Mucosa of rectum (tissue), 2 donors: ENCODE measurements at regions not wholly inside any gene's neighbourhood (a gene's known extent, or its start where the extent isn't known, plus 50 kb on each side); places are given as distances from the start of the nearest gene placed in this dataset.

Source experiments
- H3K27ac ChIP-seq, 2 donors: one replicate each; pipeline ENCODE4 v1.7.0; 2013; ENCODE audit warnings: inconsistent platforms in 2 of 2, low read depth in 2 of 2, low read length in 2 of 2
- H3K27me3 ChIP-seq, 2 donors: one replicate each; pipeline ENCODE4 v1.7.0; 2013; ENCODE audit warnings: low read length in 2 of 2; ENCODE audit not compliant: control insufficient read depth in 2 of 2, insufficient read depth in 2 of 2
- H3K36me3 ChIP-seq, 2 donors: one replicate each; pipeline ENCODE4 v1.7.0; 2013; ENCODE audit warnings: low read length in 2 of 2; ENCODE audit not compliant: control insufficient read depth in 2 of 2, insufficient read depth in 2 of 2
- H3K4me1 ChIP-seq, 2 donors: one replicate each; pipeline ENCODE4 v1.7.0; 2013; ENCODE audit warnings: low read length in 2 of 2, mild to moderate bottlenecking in 1 of 2; ENCODE audit not compliant: control insufficient read depth in 2 of 2, insufficient read depth in 2 of 2
- H3K4me3 ChIP-seq, 2 donors: one replicate each; pipeline ENCODE4 v1.7.0; 2013; ENCODE audit warnings: low read length in 2 of 2
- H3K9ac ChIP-seq, 2 donors: one replicate each; pipeline ENCODE4 v1.7.0; 2013; ENCODE audit warnings: low read length in 2 of 2, low read depth in 1 of 2, mild to moderate bottlenecking in 1 of 2
- H3K9me3 ChIP-seq, 2 donors: one replicate each; pipeline ENCODE4 v1.7.0; 2013; ENCODE audit warnings: low read length in 2 of 2; ENCODE audit not compliant: control insufficient read depth in 2 of 2
- donor health status: healthy.
- donor health status: Normal muscosa, but diverticular disease.

GRCh38 chr5:159439002-159439401 is 108.7 kb upstream of the IL12B start:
- no peak overlapping the region for H3K27ac ChIP-seq
- H3K9me3 ChIP-seq, result no peaks in the 10 kb centered on the region
- no peaks in the 10 kb centered on the region for H3K4me1 ChIP-seq
- no peaks in the 10 kb centered on the region for H3K36me3 ChIP-seq
- H3K4me3 ChIP-seq, result no peak overlapping the region
- H3K27me3 ChIP-seq, result no peaks in the 10 kb centered on the region
- H3K9ac ChIP-seq, result no peak overlapping the region

GRCh38 chr5:159440235-159440634 is 109.9 kb upstream of the IL12B start:
- no peaks in the 10 kb centered on the region for H3K36me3 ChIP-seq
- H3K9ac ChIP-seq, result no peak overlapping the region
- no peaks in the 10 kb centered on the region for H3K4me1 ChIP-seq
- H3K9me3 ChIP-seq, result no peaks in the 10 kb centered on the region
- no peak overlapping the region for H3K27ac ChIP-seq
- no peaks in the 10 kb centered on the region for H3K27me3 ChIP-seq
- no peak overlapping the region for H3K4me3 ChIP-seq

- no peak overlapping the region for H3K9ac ChIP-seq
- H3K4me3 ChIP-seq, result no peak overlapping the region
- no peaks in the 10 kb centered on the region for H3K9me3 ChIP-seq
- H3K27ac ChIP-seq, result no peak overlapping the region
- no peaks in the 10 kb centered on the region for H3K4me1 ChIP-seq
- no peaks in the 10 kb centered on the region for H3K36me3 ChIP-seq
- no peaks in the 10 kb centered on the region for H3K27me3 ChIP-seq
Observed at GRCh38 chr5:159440968-159441367, 110.7 kb upstream of the IL12B start.

GRCh38 chr5:159441441-159441840 is 111.2 kb upstream of the IL12B start:
- no peaks in the 10 kb centered on the region for H3K27me3 ChIP-seq
- H3K9me3 ChIP-seq, result no peaks in the 10 kb centered on the region
- no peaks in the 10 kb centered on the region for H3K36me3 ChIP-seq
- H3K4me1 ChIP-seq, result no peaks in the 10 kb centered on the region
- H3K27ac ChIP-seq, result no peak overlapping the region
- H3K9ac ChIP-seq, result no peak overlapping the region
- no peak overlapping the region for H3K4me3 ChIP-seq

GRCh38 chr5:159442206-159442850 is 112.0 kb upstream of the IL12B start:
- Histone ChIP-seq H3K4me1 (no peaks in the 10 kb centered on the region), H3K9me3 (no peaks in the 10 kb centered on the region), H3K9ac (no peak overlapping the region), H3K27me3 (no peaks in the 10 kb centered on the region), H3K36me3 (no peaks in the 10 kb centered on the region), H3K4me3 (no peak overlapping the region), H3K27ac (no peak overlapping the region)

GRCh38 chr5:159444441-159445082 is 114.3 kb upstream of the IL12B start:
- Histone ChIP-seq H3K36me3 (no peaks in the 10 kb centered on the region), H3K9ac (no peak overlapping the region), H3K27me3 (no peaks in the 10 kb centered on the region), H3K4me1 (no peaks in the 10 kb centered on the region), H3K27ac (no peak overlapping the region), H3K4me3 (no peak overlapping the region), H3K9me3 (no peaks in the 10 kb centered on the region)

GRCh38 chr5:159447116-159447515 is 116.8 kb upstream of the IL12B start:
- no peak overlapping the region for H3K9ac ChIP-seq
- no peaks in the 10 kb centered on the region for H3K36me3 ChIP-seq
- H3K4me1 ChIP-seq, result peaks cover 0 to 3% of the 10 kb centered on the region in 2 donors
- H3K27me3 ChIP-seq, result no peaks in the 10 kb centered on the region
- H3K4me3 ChIP-seq, result no peak overlapping the region
- no peaks in the 10 kb centered on the region for H3K9me3 ChIP-seq
- no peak overlapping the region for H3K27ac ChIP-seq

- Histone ChIP-seq H3K4me1 (peaks cover 0 to 3% of the 10 kb centered on the region in 2 donors), H3K9ac (no peak overlapping the region), H3K27me3 (no peaks in the 10 kb centered on the region), H3K36me3 (no peaks in the 10 kb centered on the region), H3K27ac (no peak overlapping the region), H3K4me3 (no peak overlapping the region), H3K9me3 (no peaks in the 10 kb centered on the region)
Observed at GRCh38 chr5:159448841-159449407, 118.6 kb upstream of the IL12B start.

- Histone ChIP-seq H3K9ac (no peak overlapping the region), H3K27me3 (no peaks in the 10 kb centered on the region), H3K36me3 (no peaks in the 10 kb centered on the region), H3K4me3 (no peak overlapping the region), H3K9me3 (no peaks in the 10 kb centered on the region), H3K4me1 (peaks cover 0 to 3% of the 10 kb centered on the region in 2 donors), H3K27ac (no peak overlapping the region)
Observed at GRCh38 chr5:159449925-159450324, 119.6 kb upstream of the IL12B start.

GRCh38 chr5:159450417-159450816 is 120.1 kb upstream of the IL12B start:
- H3K9ac ChIP-seq, result no peak overlapping the region
- no peaks in the 10 kb centered on the region for H3K36me3 ChIP-seq
- H3K4me1 ChIP-seq, result peaks cover 0 to 3% of the 10 kb centered on the region in 2 donors
- H3K9me3 ChIP-seq, result no peaks in the 10 kb centered on the region
- H3K27me3 ChIP-seq, result no peaks in the 10 kb centered on the region
- no peak overlapping the region for H3K4me3 ChIP-seq
- no peak overlapping the region for H3K27ac ChIP-seq
